ENCODE measurements at regions not wholly inside any gene's neighbourhood (a gene's known extent, or its start where the extent isn't known, plus 50 kb on each side); places are given as distances from the start of the nearest gene placed in this dataset.

DNA sequence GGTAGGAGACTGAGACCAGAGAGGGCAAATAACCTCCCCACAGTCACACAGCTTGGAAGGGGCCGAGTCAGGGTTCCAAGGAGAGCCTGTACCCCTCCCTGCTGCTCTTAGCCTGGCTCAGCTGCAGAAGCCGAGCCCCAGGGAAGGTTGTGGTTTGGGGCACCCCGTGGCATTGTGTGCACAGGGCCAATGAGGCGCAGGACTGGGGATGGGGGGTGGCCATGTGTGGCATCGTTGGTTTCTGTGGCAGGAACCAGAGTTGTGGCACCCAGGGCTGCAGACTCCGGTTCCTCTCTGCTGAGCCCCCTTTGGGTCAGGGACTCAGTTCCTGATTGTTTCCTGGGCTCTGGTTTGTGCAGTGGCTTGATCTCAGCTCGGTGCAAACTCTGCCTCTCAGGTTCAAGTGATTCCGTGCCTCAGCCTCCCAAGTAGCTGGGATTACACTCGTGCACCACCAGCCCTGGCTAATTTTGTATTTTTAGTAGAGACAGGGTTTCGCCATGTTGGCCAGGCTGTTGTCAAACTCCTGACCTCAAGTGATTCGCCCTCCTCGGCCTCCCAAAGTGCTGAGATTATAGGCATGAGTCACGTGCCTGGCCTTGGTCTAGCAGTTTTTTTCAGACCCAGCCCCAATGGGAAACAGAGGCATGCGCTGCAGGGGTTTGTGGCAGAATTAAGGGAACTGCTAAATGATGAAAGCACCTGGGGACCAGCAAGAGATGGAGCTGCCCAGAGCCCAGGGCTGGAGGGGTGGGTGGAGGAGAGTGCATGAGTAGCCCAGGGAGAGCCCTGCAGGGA lies 221.0 kb upstream of the SULF2 start (continued):
- TF ChIP-seq, protein P1, sequence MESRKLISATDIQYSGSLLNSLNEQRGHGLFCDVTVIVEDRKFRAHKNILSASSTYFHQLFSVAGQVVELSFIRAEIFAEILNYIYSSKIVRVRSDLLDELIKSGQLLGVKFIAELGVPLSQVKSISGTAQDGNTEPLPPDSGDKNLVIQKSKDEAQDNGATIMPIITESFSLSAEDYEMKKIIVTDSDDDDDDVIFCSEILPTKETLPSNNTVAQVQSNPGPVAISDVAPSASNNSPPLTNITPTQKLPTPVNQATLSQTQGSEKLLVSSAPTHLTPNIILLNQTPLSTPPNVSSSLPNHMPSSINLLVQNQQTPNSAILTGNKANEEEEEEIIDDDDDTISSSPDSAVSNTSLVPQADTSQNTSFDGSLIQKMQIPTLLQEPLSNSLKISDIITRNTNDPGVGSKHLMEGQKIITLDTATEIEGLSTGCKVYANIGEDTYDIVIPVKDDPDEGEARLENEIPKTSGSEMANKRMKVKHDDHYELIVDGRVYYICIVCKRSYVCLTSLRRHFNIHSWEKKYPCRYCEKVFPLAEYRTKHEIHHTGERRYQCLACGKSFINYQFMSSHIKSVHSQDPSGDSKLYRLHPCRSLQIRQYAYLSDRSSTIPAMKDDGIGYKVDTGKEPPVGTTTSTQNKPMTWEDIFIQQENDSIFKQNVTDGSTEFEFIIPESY (CRISPR knock-in tag; IDR thresholded peaks at IDR 0.05), result no peak
- TF ChIP-seq, protein P2, sequence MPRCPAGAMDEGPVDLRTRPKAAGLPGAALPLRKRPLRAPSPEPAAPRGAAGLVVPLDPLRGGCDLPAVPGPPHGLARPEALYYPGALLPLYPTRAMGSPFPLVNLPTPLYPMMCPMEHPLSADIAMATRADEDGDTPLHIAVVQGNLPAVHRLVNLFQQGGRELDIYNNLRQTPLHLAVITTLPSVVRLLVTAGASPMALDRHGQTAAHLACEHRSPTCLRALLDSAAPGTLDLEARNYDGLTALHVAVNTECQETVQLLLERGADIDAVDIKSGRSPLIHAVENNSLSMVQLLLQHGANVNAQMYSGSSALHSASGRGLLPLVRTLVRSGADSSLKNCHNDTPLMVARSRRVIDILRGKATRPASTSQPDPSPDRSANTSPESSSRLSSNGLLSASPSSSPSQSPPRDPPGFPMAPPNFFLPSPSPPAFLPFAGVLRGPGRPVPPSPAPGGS (CRISPR knock-in tag; IDR thresholded peaks at IDR 0.05), result no peak
- no peak for TF ChIP-seq BORCS8-MEF2B (CRISPR knock-in tag; IDR thresholded peaks at IDR 0.05)
- TF ChIP-seq, protein P3, sequence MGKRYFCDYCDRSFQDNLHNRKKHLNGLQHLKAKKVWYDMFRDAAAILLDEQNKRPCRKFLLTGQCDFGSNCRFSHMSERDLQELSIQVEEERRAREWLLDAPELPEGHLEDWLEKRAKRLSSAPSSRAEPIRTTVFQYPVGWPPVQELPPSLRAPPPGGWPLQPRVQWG (CRISPR knock-in tag; IDR thresholded peaks at IDR 0.05; ENCODE audit: borderline replicate concordance, low read depth), result no peak
- peak; percentile 45; the same call in 1 of the 2 replicates for TF ChIP-seq ZNF629 (CRISPR knock-in tag; conservative IDR thresholded peaks at IDR 0.05)
- TF ChIP-seq ZNF274 (CRISPR knock-in tag; IDR thresholded peaks at IDR 0.05), result no peak
- TF ChIP-seq FLYWCH1 (CRISPR knock-in tag; IDR thresholded peaks at IDR 0.05), result no peak
- TF ChIP-seq, protein P4, sequence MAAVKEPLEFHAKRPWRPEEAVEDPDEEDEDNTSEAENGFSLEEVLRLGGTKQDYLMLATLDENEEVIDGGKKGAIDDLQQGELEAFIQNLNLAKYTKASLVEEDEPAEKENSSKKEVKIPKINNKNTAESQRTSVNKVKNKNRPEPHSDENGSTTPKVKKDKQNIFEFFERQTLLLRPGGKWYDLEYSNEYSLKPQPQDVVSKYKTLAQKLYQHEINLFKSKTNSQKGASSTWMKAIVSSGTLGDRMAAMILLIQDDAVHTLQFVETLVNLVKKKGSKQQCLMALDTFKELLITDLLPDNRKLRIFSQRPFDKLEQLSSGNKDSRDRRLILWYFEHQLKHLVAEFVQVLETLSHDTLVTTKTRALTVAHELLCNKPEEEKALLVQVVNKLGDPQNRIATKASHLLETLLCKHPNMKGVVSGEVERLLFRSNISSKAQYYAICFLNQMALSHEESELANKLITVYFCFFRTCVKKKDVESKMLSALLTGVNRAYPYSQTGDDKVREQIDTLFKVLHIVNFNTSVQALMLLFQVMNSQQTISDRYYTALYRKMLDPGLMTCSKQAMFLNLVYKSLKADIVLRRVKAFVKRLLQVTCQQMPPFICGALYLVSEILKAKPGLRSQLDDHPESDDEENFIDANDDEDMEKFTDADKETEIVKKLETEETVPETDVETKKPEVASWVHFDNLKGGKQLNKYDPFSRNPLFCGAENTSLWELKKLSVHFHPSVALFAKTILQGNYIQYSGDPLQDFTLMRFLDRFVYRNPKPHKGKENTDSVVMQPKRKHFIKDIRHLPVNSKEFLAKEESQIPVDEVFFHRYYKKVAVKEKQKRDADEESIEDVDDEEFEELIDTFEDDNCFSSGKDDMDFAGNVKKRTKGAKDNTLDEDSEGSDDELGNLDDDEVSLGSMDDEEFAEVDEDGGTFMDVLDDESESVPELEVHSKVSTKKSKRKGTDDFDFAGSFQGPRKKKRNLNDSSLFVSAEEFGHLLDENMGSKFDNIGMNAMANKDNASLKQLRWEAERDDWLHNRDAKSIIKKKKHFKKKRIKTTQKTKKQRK (IDR thresholded peaks at IDR 0.05; ENCODE audit: low read length), result no peak
- no peak for TF ChIP-seq TAF15 (IDR thresholded peaks at IDR 0.05; ENCODE audit: low read depth, low read length, poor library complexity, severe bottlenecking)
- no peak for TF ChIP-seq GTF2F1 (IDR thresholded peaks at IDR 0.05; ENCODE audit: low read length)
- 0 out of 2 replicates have a peak, but pooled peaks have one; percentile 15 for TF ChIP-seq BHLHE40 (IDR thresholded peaks at IDR 0.05; ENCODE audit: low read length)
- TF ChIP-seq, protein P5, sequence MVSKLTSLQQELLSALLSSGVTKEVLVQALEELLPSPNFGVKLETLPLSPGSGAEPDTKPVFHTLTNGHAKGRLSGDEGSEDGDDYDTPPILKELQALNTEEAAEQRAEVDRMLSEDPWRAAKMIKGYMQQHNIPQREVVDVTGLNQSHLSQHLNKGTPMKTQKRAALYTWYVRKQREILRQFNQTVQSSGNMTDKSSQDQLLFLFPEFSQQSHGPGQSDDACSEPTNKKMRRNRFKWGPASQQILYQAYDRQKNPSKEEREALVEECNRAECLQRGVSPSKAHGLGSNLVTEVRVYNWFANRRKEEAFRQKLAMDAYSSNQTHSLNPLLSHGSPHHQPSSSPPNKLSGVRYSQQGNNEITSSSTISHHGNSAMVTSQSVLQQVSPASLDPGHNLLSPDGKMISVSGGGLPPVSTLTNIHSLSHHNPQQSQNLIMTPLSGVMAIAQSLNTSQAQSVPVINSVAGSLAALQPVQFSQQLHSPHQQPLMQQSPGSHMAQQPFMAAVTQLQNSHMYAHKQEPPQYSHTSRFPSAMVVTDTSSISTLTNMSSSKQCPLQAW (CRISPR knock-in tag; IDR thresholded peaks at IDR 0.05), result no peak
- TF ChIP-seq, protein P6, sequence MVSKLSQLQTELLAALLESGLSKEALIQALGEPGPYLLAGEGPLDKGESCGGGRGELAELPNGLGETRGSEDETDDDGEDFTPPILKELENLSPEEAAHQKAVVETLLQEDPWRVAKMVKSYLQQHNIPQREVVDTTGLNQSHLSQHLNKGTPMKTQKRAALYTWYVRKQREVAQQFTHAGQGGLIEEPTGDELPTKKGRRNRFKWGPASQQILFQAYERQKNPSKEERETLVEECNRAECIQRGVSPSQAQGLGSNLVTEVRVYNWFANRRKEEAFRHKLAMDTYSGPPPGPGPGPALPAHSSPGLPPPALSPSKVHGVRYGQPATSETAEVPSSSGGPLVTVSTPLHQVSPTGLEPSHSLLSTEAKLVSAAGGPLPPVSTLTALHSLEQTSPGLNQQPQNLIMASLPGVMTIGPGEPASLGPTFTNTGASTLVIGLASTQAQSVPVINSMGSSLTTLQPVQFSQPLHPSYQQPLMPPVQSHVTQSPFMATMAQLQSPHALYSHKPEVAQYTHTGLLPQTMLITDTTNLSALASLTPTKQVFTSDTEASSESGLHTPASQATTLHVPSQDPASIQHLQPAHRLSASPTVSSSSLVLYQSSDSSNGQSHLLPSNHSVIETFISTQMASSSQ (IDR thresholded peaks at IDR 0.05; ENCODE audit: low read depth), result no peak
- TF ChIP-seq, protein P6 (CRISPR knock-in tag; IDR thresholded peaks at IDR 0.05; ENCODE audit: borderline replicate concordance), result no peak
